IMR-90 (cell line): ENCODE measurements at regions not wholly inside any gene's neighbourhood (a gene's known extent, or its start where the extent isn't known, plus 50 kb on each side); places are given as distances from the start of the nearest gene placed in this dataset.

Experiments
- ATAC-seq: fragments of 200-7000 bp; cut with Tn5 transposase; 2 replicates; pipeline ENCODE4 v1.9.1; 2020; ENCODE audit warnings: low read depth, mild to moderate bottlenecking, moderate library complexity
- BruUV-seq: library from RNA; stranded (reverse); fragments of 400-500 nt; replicated peaks from 2 replicates; lab custom pipeline; 2021; lab: Mats Ljungman, UMichigan
- CTCF ChIA-PET: fragments of 300-600 bp; formaldehyde crosslinking; extraction: SDS; loops from one replicate; lab custom pipeline; 2021; ENCODE audit warnings: antibody characterized with exemption; lab: Yijun Ruan, JAX
- POLR2A ChIA-PET: fragments of 300-600 bp; sonication (Branson Sonifier 250); formaldehyde crosslinking; loops from one replicate; lab custom pipeline; 2022; ENCODE audit warnings: antibody characterized with exemption; ENCODE audit not compliant: unreplicated experiment; lab: Charles Lee
- DNase-seq: peaks from one replicate; pipeline ENCODE4 v3.0.0; 2013
- H2AFZ ChIP-seq: replicated peaks from 2 replicates; pipeline ENCODE3; 2013; ENCODE audit warnings: low read length, mild to moderate bottlenecking; ENCODE audit not compliant: poor library complexity
- H2AK5ac ChIP-seq: 2 replicates; pipeline ENCODE4 v1.6.1; 2013; ENCODE audit warnings: low read depth, low read length, inconsistent platforms
- H2AK9ac ChIP-seq: replicated peaks from 2 replicates; pipeline ENCODE3; 2013; ENCODE audit warnings: mild to moderate bottlenecking, low read depth, low read length, moderate library complexity; ENCODE audit not compliant: poor library complexity
- H2BK120ac ChIP-seq: 2 replicates; pipeline ENCODE4 v1.6.1; 2013; ENCODE audit warnings: low read depth, low read length, inconsistent platforms
- H2BK15ac ChIP-seq: 3 replicates; pipeline ENCODE4 v1.6.1; 2013; ENCODE audit warnings: low read depth, low read length, inconsistent platforms
- H2BK20ac ChIP-seq: 2 replicates; pipeline ENCODE4 v1.6.1; 2013; ENCODE audit warnings: low read depth, mild to moderate bottlenecking, inconsistent platforms, low read length, moderate library complexity
- H2BK5ac ChIP-seq: 2 replicates; pipeline ENCODE4 v1.6.1; 2013; ENCODE audit warnings: mild to moderate bottlenecking, low read depth, low read length, inconsistent platforms; ENCODE audit not compliant: poor library complexity, severe bottlenecking
- H3K14ac ChIP-seq: replicated peaks from 2 replicates; pipeline ENCODE4 v1.6.1; 2013; ENCODE audit warnings: low read depth, low read length, inconsistent platforms
- H3K18ac ChIP-seq: 2 replicates; pipeline ENCODE4 v1.6.1; 2013; ENCODE audit warnings: low read depth, low read length, control low read depth
- H3K23ac ChIP-seq: 2 replicates; pipeline ENCODE4 v1.6.1; 2013; ENCODE audit warnings: low read depth, low read length, inconsistent platforms
- H3K27ac ChIP-seq: 2 replicates; pipeline ENCODE4 v1.5.1; 2013; ENCODE audit warnings: mild to moderate bottlenecking, control low read depth, low read length; ENCODE audit not compliant: insufficient read depth
- H3K27me3 ChIP-seq: 2 replicates; pipeline ENCODE4 v1.6.1; 2013; ENCODE audit warnings: low read length; ENCODE audit not compliant: control insufficient read depth, insufficient read depth
- H3K36me3 ChIP-seq: 2 replicates; pipeline ENCODE4 v1.6.1; 2013; ENCODE audit warnings: low read length, mixed read lengths; ENCODE audit not compliant: control insufficient read depth, insufficient read depth
- H3K4ac ChIP-seq: 2 replicates; pipeline ENCODE4 v1.6.1; 2013; ENCODE audit warnings: low read depth, low read length, inconsistent platforms
- H3K4me1 ChIP-seq: 2 replicates; pipeline ENCODE4 v1.6.1; 2013; ENCODE audit warnings: low read length, mixed read lengths; ENCODE audit not compliant: control insufficient read depth, insufficient read depth
- H3K4me2 ChIP-seq: 2 replicates; pipeline ENCODE4 v1.6.1; 2013; ENCODE audit warnings: low read depth, mild to moderate bottlenecking, control low read depth, low read length, moderate library complexity
- H3K4me3 ChIP-seq: 2 replicates; pipeline ENCODE4 v1.5.1; 2013; ENCODE audit warnings: low read depth, mild to moderate bottlenecking, control low read depth, low read length, moderate library complexity; ENCODE audit not compliant: insufficient read depth
- H3K56ac ChIP-seq: 2 replicates; pipeline ENCODE4 v1.6.1; 2013; ENCODE audit warnings: low read length, inconsistent platforms; ENCODE audit not compliant: insufficient read depth; ENCODE audit errors: extremely low read depth
- H3K79me1 ChIP-seq, 2 experiments: 2 replicates each; pipeline ENCODE4 v1.6.1; 2013; ENCODE audit warnings: low read length in 2 of 2, inconsistent platforms in 1 of 2, low read depth in 1 of 2
- H3K9ac ChIP-seq: 2 replicates; pipeline ENCODE4 v1.6.1; 2013; ENCODE audit warnings: low read depth, low read length, control low read depth
- H3K9me1 ChIP-seq: 2 replicates; pipeline ENCODE4 v1.6.1; 2013; ENCODE audit warnings: low read length, inconsistent platforms; ENCODE audit not compliant: insufficient read depth
- H3K9me3 ChIP-seq: 2 replicates; pipeline ENCODE4 v1.6.1; 2013; ENCODE audit warnings: low read length; ENCODE audit not compliant: control insufficient read depth, insufficient read depth
- H4K20me1 ChIP-seq: 2 replicates; pipeline ENCODE4 v1.6.1; 2013; ENCODE audit warnings: low read length, inconsistent platforms; ENCODE audit not compliant: insufficient read depth
- H4K5ac ChIP-seq: 2 replicates; pipeline ENCODE4 v1.6.1; 2013; ENCODE audit warnings: mild to moderate bottlenecking, low read depth, low read length, control low read depth
- H4K8ac ChIP-seq, 2 experiments: 2 replicates each; pipeline ENCODE4 v1.6.1; 2013; ENCODE audit warnings: low read depth in 2 of 2, low read length in 2 of 2, control low read depth in 1 of 2, inconsistent platforms in 1 of 2
- H4K91ac ChIP-seq: 2 replicates; pipeline ENCODE4 v1.6.1; 2013; ENCODE audit warnings: low read depth, low read length, inconsistent platforms; ENCODE audit not compliant: insufficient read depth
- BHLHE40 ChIP-seq: fragments of 150-350 bp; IDR thresholded peaks from 2 replicates; pipeline ENCODE4 v1.6.1; 2016; ENCODE audit warnings: mild to moderate bottlenecking, low read depth, low read length
- MAZ ChIP-seq: IDR thresholded peaks from 2 replicates; pipeline ENCODE4 v1.6.1; 2012; ENCODE audit warnings: low read depth, mild to moderate bottlenecking, low read length, improper control_type of control experiment, moderate library complexity, borderline replicate concordance
- MXI1 ChIP-seq: IDR thresholded peaks from 2 replicates; pipeline ENCODE4 v1.6.1; 2012; ENCODE audit warnings: low read depth, mild to moderate bottlenecking, low read length, moderate library complexity, borderline replicate concordance
- RAD21 ChIP-seq: IDR thresholded peaks from 2 replicates; pipeline ENCODE4 v1.6.1; 2012; ENCODE audit warnings: low read length, improper control_type of control experiment
- RCOR1 ChIP-seq: IDR thresholded peaks from 2 replicates; pipeline ENCODE4 v1.6.1; 2012; ENCODE audit warnings: mild to moderate bottlenecking, low read length, improper control_type of control experiment; ENCODE audit not compliant: insufficient replicate concordance
- SMC3 ChIP-seq: fragments of 150-350 bp; IDR thresholded peaks from 2 replicates; pipeline ENCODE4 v1.6.1; 2016; ENCODE audit warnings: low read depth, mild to moderate bottlenecking, antibody characterized with exemption, low read length, moderate library complexity
- WGBS, 2 experiments: methylation state at CpG; one replicate each; pipeline versions ENCODE4 v1.1.5 to v1.1.7; 2013; ENCODE audit warnings: missing lambda C conversion rate in 2 of 2; ENCODE audit not compliant: insufficient read length in 1 of 2; ENCODE audit errors: extremely low coverage in 2 of 2; 5-methylcytosine and 5-hydroxymethylcytosine counted together
- dilution Hi-C: fragments of 300-500 bp; cut with HindIII; formaldehyde crosslinking; loops from one replicate; pipeline ENCODE4 v1.14.3; 2018; ENCODE audit warnings: low sequenced_read_pairs; ENCODE audit not compliant: unreplicated experiment
- in situ Hi-C: fragments of 300-500 bp; cut with MboI; formaldehyde crosslinking; loops from 3 replicates; pipeline ENCODE4 v1.14.3; 2019; ENCODE audit warnings: low sequenced_read_pairs, inconsistent platforms, mixed read lengths
- intact Hi-C: fragments of 100-400 bp; cut with micrococcal nuclease; formaldehyde crosslinking; loops from 2 replicates; pipeline ENCODE4 v1.10.0; 2022

DNA sequence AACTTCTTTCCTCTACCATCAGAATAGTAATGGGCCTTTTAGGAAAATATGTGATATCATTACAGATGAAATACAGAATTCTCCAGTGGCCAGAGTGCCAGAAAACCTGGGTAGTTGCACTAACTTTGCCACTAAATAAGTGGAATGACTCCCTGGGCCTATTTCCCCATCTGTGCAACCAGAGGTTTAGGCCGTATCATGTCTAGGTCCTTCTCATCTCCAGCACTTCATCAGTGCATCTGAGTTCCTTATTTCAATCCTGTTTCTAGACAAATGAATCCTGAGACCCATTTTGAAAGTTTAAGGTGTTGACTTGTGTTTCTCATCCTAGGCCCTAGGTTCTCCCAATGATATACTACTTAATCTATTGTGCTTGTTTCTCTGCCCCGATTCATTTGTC is 236.2 kb downstream of the CD83 start:
- ChIA-PET POLR2A (no interaction called here), CTCF (interaction anchor here (0.6 kb wide), 1 partner anchor 624 kb away, joined by 3 read pairs; no protein-coding TSS in a partner anchor)
- intact Hi-C loops, result no loop called here
- H2AFZ ChIP-seq, result no peak overlapping the region
- H2BK120ac ChIP-seq, result no peak overlapping the region
- no peak overlapping the region for H3K4ac ChIP-seq
- no peaks in the 10 kb centered on the region for H3K36me3 ChIP-seq
- no TSS peak for BruUV-seq
- no peak overlapping the region for H4K5ac ChIP-seq
- H3K4me1 ChIP-seq, result peaks cover 2% of the 10 kb centered on the region; the same call in 1 of the 2 replicates
- H3K4me3 ChIP-seq, result no peak overlapping the region
- no peaks in the 10 kb centered on the region for H3K79me1 ChIP-seq
- no peak overlapping the region for H2BK5ac ChIP-seq
- no peak overlapping the region for H3K14ac ChIP-seq
- in situ Hi-C loops, result no loop called here
- H2AK9ac ChIP-seq, result no peak overlapping the region
- WGBS, 2 experiments, result no CpG with 5 or more reads among the region's 2 CpGs
- H3K9ac ChIP-seq, result no peak overlapping the region
- no peak overlapping the region for H3K18ac ChIP-seq
- H3K27me3 ChIP-seq, result peaks cover 39% of the 10 kb centered on the region
- dilution Hi-C loops, result no loop called here
- peaks cover 5% of the 10 kb centered on the region; the same call in 1 of the 2 replicates for H4K20me1 ChIP-seq
- H2BK20ac ChIP-seq, result no peak overlapping the region
- H3K4me2 ChIP-seq, result no peak overlapping the region
- no peak overlapping the region for H3K27ac ChIP-seq
- peaks cover 9% of the 10 kb centered on the region for H3K9me3 ChIP-seq
- no peak overlapping the region for H4K8ac ChIP-seq
- H3K56ac ChIP-seq, result no peak overlapping the region
- no peak overlapping the region for H4K91ac ChIP-seq
- no peak for DNase-seq
- TF ChIP-seq BHLHE40, result no peak
- no peak for TF ChIP-seq SMC3
- no peak for TF ChIP-seq RAD21
- no peak for TF ChIP-seq RCOR1
- no peak for TF ChIP-seq MAZ
- TF ChIP-seq MXI1, result no peak
- no peak overlapping the region for H3K23ac ChIP-seq
- H2BK15ac ChIP-seq, result no peak overlapping the region
- peaks cover 5% of the 10 kb centered on the region; the same call in 1 of the 2 replicates for H3K9me1 ChIP-seq
- no peak overlapping the region for H2AK5ac ChIP-seq
- no peak for ATAC-seq
